ENCODE measurements at regions not wholly inside any gene's neighbourhood (a gene's known extent, or its start where the extent isn't known, plus 50 kb on each side); places are given as distances from the start of the nearest gene placed in this dataset.

GRCh38 chr3:150177673-150178381 lies 207.1 kb upstream of the PFN2 start:
- no peak for DNase-seq (ENCODE audit: extremely low read depth, low read depth, low spot score)

GRCh38 chr3:150174179-150174578 lies 203.5 kb upstream of the PFN2 start:
- DNase-seq (ENCODE audit: extremely low read depth, low read depth, low spot score): no peak

GRCh38 chr3:150172356-150172755 lies 201.7 kb upstream of the PFN2 start:
- DNase-seq (ENCODE audit: extremely low read depth, low read depth, low spot score): no peak

- DNase-seq (ENCODE audit: extremely low read depth, low read depth, low spot score): no peak
Measured at GRCh38 chr3:150170852-150171520, 200.3 kb upstream of the PFN2 start.

- DNase-seq (ENCODE audit: extremely low read depth, low read depth, low spot score): no peak
Measured at GRCh38 chr3:150169330-150169940, 198.7 kb upstream of the PFN2 start.

- DNase-seq (ENCODE audit: extremely low read depth, low read depth, low spot score): no peak
Measured at GRCh38 chr3:150168698-150169097, 198.0 kb upstream of the PFN2 start.

- DNase-seq (ENCODE audit: extremely low read depth, low read depth, low spot score): no peak
Measured at GRCh38 chr3:150165396-150166094, 194.8 kb upstream of the PFN2 start.

GRCh38 chr3:150161011-150161410 lies 190.3 kb upstream of the PFN2 start:
- DNase-seq (ENCODE audit: extremely low read depth, low read depth, low spot score): no peak

GRCh38 chr3:150158943-150159625 lies 188.4 kb upstream of the PFN2 start:
- DNase-seq (ENCODE audit: extremely low read depth, low read depth, low spot score): no peak

- no peak for DNase-seq (ENCODE audit: extremely low read depth, low read depth, low spot score)
Measured at GRCh38 chr3:150152567-150152966, 181.9 kb upstream of the PFN2 start.

GRCh38 chr3:150150633-150151032 lies 179.9 kb upstream of the PFN2 start:
- DNase-seq (ENCODE audit: extremely low read depth, low read depth, low spot score): no peak

GRCh38 chr3:150149651-150150051 lies 179.0 kb upstream of the PFN2 start:
- no peak for DNase-seq (ENCODE audit: extremely low read depth, low read depth, low spot score)

- no peak for DNase-seq (ENCODE audit: extremely low read depth, low read depth, low spot score)
Measured at GRCh38 chr3:150148227-150148626, 177.5 kb upstream of the PFN2 start.

- no peak for DNase-seq (ENCODE audit: extremely low read depth, low read depth, low spot score)
Measured at GRCh38 chr3:150147776-150148175, 177.1 kb upstream of the PFN2 start.

GRCh38 chr3:150146991-150147761 lies 176.5 kb upstream of the PFN2 start:
- DNase-seq (ENCODE audit: extremely low read depth, low read depth, low spot score): no peak

- DNase-seq (ENCODE audit: extremely low read depth, low read depth, low spot score): no peak
Measured at GRCh38 chr3:150145659-150146058, 175.0 kb upstream of the PFN2 start.

GRCh38 chr3:150144191-150144708 lies 173.6 kb upstream of the PFN2 start:
- DNase-seq (ENCODE audit: extremely low read depth, low read depth, low spot score): no peak

- DNase-seq (ENCODE audit: extremely low read depth, low read depth, low spot score): no peak
Measured at GRCh38 chr3:150142936-150143335, 172.2 kb upstream of the PFN2 start.

- no peak for DNase-seq (ENCODE audit: extremely low read depth, low read depth, low spot score)
Measured at GRCh38 chr3:150141790-150142326, 171.2 kb upstream of the PFN2 start.

Data from glomerular endothelial cell (primary cell).